Right hindlimb (tissue), 1 donor: ENCODE measurements at regions not wholly inside any gene's neighbourhood (a gene's known extent, or its start where the extent isn't known, plus 50 kb on each side); places are given as distances from the start of the nearest gene placed in this dataset.

ENCODE experiments used
- DNase-seq: peaks from one replicate; pipeline ENCODE4 v3.0.0-alpha.2; 2018

DNA sequence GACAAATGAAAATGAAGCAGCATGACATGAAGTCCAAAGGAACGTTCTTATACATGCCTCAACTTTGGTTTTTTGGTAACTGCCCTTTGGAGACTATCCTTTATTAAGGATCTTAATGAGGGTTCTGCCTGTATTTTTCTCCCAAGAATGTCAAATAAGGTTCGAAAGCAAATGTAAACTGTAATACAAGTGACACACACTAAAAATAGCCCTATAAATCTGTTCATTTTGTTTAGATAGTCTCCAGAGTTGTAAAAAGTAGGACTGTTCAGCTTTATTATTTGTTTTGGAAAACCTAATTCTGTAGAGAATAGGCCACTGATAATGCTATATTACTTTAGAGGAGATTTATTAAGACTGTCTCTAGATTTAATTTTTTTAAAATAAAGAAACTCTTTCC lies 80.5 kb upstream of the CDIN1 start:
- no peak for DNase-seq

DNA sequence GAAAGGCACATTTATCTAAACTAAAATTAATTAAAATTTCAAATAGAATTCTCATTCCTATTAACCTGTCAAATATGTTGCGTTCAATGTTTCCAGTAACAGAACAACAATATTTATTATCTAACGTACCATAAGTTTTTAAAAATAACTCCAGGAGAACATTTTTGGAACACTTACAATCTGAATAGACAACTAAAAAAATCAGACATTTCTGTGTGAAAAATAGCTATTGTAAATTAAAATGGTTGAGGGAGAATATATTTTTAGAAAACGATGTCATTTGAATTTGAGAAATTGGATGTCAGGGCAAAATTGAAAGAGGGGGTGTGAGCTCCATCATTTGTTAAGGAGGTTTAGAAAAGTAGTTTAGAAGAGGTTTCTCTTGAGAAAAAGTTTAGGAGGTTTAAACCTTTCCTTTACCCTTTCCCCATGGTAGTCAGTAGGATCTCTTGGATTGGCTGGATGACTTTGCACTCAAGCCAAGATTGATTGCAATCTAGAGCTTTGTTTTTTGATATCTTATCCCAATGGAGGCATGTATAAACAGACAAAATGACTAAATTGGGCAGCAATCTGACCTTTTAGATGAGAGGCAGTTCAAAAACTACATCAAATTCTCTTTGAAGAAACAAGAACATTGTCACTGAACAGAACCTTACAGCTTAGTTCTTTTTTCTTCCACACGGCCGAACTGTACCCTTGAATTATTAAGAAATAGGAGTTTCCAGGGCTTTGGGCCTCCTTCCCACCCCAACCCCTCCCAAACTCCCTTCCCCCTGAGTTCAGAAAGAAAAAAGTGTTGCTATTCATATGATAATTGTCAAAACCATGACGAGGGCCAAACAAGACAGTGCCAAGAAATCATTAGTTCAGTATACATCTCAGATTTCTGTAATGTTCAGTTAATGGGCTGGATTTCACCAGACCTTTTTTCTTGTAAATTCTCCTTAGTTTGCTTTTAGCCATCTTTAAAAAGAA lies 79.7 kb upstream of the CDIN1 start:
- DNase-seq: no peak

DNA sequence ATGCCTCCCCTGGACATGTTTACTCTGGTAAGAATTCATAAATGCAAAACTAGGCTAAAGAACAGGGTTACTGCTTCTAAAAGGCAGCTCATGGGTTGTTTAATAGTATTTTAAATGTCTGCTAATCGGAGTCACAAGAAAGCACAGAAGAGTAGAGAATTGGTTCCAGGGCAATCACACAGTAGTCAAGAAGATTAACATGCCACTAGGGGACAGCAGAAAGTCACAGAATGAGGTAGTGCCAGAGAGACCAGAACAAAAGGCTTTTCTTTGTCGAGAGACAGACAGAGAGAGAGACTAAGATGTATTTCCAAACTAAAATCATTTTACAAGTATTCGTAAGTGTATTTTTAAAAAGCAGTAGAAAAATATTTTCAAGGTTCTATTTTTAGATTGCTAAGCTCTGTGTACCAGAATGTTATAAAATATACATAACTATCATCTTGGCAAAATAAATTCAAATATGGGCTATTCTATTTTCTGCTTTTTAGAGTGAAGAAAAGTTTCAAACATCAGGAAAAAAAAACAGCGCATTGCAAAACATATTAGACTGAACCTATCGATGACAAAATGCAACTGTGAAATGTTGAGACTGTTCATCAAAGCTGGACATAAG lies 78.3 kb upstream of the CDIN1 start:
- no peak for DNase-seq

DNA sequence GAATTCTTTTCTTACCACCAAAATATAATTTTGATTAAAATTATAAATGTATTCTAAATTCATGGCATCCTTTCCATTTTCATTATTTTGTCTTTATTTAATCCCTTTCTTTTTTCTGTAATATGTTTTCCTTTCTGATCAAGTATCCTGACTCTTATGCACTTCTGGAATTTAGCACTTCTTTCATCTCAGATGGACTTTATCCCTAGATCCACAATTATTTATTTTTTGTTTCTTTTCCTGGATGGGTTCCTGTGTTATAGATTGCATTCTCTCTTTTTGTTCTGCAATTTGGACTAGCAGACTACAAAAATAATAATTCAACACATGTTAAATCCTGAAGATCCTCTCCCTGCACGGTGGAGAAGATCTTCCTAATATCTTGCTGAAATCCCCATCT lies 76.9 kb upstream of the CDIN1 start:
- no peak for DNase-seq

DNA sequence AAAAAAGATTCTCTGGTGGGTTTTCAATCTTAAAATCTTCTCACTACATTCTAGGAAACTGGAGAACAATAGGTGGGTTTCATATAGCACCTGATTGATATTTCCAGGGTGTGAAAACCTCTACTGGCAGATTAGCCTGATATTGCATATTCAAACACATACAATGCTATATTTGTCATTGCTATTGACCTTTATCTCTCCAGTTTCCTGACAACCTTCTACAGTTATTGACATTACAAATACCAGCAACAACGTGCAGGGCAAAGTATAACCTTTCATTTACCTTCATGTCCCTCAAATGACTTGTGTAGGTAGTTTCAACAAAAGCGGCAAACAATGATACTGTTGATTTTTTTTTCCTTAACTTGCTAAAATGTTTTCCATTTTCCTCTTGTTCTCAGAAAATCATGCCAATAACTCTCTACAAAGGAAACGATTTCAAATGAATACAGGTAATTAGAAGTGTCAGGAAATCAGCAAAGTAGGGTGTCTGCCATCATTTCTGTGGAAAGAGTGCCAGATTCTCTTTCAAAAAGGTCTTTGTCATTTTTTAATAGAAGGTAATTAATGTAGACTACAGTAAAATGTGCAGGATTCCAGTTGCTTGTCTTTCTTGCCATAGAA lies 72.6 kb upstream of the CDIN1 start:
- DNase-seq: no peak

DNA sequence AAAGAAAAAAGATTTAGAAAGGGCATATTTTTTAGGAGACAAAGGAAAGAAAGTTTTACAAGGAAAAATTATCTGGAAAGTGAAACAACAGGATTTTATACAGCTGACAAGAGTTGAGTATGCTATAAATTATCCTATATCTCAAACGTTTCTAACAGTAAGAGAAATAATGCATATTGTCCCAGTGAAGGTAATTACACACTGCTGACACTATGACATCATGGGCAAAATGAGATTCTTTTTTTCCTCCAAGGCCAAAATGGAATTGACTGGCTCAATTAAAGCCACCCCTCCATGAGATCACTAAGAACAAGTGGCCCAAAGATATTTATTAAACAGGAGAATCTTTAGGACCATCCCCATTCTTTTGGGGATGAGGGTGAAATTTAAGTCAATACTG lies 72.0 kb upstream of the CDIN1 start:
- no peak for DNase-seq

DNA sequence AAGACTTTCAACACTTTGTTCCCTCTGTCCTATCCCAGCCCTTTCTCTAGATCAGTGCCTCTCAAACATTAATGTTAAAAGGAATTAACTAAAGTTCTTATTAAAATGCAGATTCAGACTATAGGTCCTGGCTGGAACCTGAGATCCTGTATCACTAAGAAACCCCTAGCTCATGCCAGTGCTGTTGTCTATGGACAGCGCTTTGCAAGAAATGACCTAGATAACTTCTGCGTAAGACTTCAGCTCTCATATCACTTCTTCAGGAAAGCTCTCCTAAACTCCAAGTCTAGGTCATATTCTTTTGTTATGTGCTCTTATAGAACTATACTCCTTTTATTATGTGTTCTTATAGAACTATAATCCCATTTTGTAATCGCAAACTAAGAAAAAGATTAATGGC lies 67.8 kb upstream of the CDIN1 start:
- DNase-seq: no peak

DNA sequence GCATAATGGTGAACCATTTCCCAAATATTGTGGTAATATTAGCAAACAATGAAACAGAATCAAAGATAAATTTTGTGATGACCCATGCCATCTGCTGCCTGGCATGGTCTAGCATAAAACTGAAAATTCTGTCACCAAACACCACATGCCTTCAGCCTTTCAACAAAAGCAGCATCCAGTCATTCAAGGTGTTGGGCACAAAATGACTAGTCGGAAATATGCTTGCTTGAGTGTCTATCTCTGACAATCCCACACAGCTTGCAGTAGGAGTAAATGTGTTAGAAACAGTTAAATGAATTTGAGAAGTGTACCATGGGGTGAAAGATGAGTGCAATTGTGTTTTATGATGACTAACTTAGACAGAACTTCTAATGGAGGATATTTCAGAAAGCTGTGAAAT lies 61.7 kb upstream of the CDIN1 start:
- DNase-seq: no peak

DNA sequence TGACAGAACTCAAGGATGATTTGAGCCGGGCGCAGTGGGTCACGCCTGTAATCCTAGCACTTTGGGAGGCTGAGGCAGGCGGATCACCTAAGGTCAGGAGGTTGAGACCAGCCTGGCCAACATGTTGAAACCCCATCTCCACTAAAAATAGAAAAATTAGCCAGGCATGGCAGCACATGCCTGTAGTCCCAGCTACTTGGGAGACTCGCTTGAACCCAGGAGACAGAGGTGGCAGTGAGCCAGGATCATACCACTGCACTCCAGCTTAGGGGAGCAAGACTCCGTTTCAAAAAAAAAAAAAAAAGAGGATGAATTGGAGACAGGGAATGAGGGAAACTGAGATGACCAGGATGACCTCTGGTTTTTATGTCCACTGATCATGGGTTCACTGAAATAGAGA lies 60.4 kb upstream of the CDIN1 start:
- DNase-seq: no peak

DNA sequence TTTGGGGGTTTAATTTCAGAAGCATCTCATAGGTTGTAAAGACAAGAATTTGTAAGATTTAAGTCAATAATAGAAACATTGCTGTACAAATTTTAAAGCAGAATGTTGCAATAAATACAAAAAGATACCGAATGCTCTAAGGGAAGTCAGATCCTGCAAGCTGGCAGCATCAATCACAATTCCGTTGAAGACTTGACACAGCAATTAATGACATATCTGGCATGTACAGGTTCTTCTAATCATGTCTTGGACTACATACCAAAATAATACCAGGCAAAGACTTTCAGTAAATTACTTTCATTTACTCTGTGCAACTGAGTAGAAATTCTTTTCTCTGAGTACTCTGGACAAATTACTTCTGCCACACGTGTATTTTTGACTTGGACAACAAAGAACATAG lies 54.0 kb upstream of the CDIN1 start:
- DNase-seq: no peak

DNA sequence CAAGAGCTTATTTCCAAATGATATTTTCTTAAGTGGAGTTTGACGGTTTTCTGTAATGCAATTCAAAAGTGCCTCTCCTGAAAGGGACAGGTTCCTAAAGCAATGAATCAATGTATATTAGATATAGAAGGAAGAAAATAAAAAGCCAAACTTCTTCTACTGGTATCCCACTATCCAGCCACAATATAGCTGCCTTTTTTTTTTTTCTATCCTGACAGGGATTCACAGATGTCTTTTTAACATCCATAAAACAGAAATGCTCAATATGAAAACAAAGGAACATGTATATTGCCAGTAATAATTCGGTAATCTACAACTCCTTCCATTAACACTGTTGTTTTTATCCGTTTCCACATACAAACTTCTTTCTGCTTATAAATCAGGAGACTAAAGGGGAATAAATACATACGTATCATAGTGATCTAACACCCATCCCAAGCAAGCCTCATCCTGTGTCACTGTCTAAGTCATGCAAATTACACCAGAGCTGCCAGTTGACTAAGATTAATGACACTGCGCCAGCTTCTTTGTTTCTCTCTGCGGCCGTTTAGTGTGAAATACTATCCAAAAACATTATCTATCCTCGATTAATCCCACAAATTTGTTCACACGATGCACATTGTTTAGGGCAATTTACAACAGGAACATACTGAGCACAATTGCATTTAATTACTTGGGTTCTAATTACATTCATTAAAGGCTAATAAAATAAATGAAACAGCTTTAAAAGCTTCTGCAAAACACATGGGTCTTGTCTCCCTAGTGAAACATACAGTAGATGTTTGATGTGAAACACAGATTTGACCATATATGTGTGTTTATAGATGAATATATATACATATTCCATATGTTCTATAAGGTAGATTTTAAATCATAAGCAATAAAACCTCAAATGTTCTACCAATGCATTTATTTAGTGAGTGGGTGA lies 51.9 kb upstream of the CDIN1 start:
- no peak for DNase-seq

DNA sequence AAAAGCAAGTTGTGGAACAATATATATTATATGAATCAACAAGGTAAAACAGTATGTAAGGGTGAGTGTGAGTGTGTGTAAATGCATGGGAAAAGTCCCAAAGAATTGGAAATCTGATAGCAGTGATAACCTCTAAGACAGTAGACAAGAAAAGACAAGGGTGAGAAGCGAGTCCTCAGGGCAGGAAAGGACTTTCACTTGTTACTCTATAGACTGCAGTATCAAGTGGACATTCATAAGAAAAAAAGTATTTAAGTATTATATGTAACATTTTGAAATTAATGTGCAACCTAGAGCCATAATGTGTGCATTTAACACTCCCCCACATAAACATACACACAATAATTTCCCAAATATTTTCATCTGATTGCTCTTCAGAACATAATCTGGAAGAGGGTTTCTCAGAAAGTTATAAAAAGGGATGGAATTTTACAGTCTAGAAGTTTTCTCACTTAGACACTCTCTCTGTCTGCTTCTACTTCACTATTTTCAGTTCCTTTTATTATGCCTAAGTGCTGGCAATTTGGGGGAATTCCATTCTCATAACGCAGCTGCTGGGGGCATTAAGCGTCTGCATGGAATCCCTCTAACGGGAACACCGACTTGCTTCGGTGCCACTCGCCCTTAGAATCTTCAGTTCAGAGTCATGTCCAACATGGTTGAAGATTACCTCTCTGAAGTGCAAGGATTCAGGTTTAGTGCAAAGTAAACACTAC lies 50.0 kb upstream of the CDIN1 start:
- no peak for DNase-seq
